ENCODE measurements at regions not wholly inside any gene's neighbourhood (a gene's known extent, or its start where the extent isn't known, plus 50 kb on each side); places are given as distances from the start of the nearest gene placed in this dataset.

DNA sequence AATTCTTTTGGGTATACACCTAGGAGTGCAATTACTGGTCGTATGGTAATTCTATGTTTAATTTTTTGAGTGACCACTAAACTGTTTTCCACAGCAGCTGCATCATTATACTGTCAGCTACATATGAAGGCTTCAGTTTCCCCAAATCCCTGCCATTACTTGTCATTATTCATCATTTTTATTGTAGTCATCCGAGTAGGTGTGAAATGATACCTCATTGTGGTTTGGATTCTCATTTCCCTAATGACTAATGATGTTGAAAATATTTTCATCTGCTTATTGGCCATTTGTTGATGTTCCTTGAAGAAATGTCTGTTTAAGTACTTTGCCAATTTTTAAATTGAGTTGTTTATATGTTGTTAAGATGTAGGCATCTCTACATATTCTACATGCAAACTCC is 633.6 kb upstream of the IMPG1 start:
- no peak overlapping the region for H3K4me3 ChIP-seq (replicated peaks in 1 of 3; ENCODE audit: insufficient read depth in 1 of 3, low read depth in 2 of 3, low read length in 3 of 3)
- BruUV-seq (replicated peaks) = no TSS peak
- ATAC-seq (no peak), FAIRE-seq (no peak), DNase-seq (ENCODE audit: low spot score) (no peak)
- H3K9ac ChIP-seq (ENCODE audit: insufficient read depth, low read depth, low read length) = no peak overlapping the region
- no peak overlapping the region for H3K4me2 ChIP-seq (ENCODE audit: low read depth, low read length)
- no peaks in the 10 kb centered on the region for H3K79me2 ChIP-seq (ENCODE audit: insufficient read depth, low read length)
- intact Hi-C loops (cut with micrococcal nuclease; ENCODE audit: unreplicated experiment) = loop anchor here (5.0 to 10.0 kb wide), 2 partner anchors 59 to 156 kb away; no protein-coding TSS in a partner anchor
- 4% methylated on average over 2 of the region's 2 CpGs for WGBS (ENCODE audit: low lambda C conversion rate)
- H3K27me3 ChIP-seq (ENCODE audit: control insufficient read depth in 1 of 2, insufficient read depth in 2 of 2, low read length in 2 of 2) = no peaks in the 10 kb centered on the region
- no peak overlapping the region for H2AFZ ChIP-seq (ENCODE audit: low read length)
- in situ Hi-C loops (cut with HindIII; ENCODE audit: extremely low pct_ligation_motif_present, low pct_unique_long_range_greater_than_20kb) = no loop called here
- no peak overlapping the region for H3K27ac ChIP-seq (ENCODE audit: extremely low read length, insufficient read depth, low read length)
- H4K20me1 ChIP-seq (ENCODE audit: insufficient read depth, low read length) = no peaks in the 10 kb centered on the region
- no peaks in the 10 kb centered on the region for H3K9me3 ChIP-seq (ENCODE audit: low read length)
- no peaks in the 10 kb centered on the region for H3K4me1 ChIP-seq (ENCODE audit: insufficient read depth, low read length)
- POLR2A ChIA-PET = no interaction called here
- CTCF ChIA-PET (ENCODE audit: low intra/inter-chr PET ratio, low total read pairs) = no interaction called here
- H3K36me3 ChIP-seq (replicated peaks in 1 of 2; ENCODE audit: control insufficient read depth in 1 of 2, insufficient read depth in 2 of 2, low read length in 2 of 2) = no peaks in the 10 kb centered on the region
- TF ChIP-seq AHR (CRISPR knock-in tag; IDR thresholded peaks at IDR 0.05) (no peak), MTA1 (CRISPR knock-in tag; IDR thresholded peaks at IDR 0.05; ENCODE audit: borderline replicate concordance) (no peak), ZEB1 (IDR thresholded peaks at IDR 0.05; ENCODE audit: insufficient replicate concordance, low read depth) (no peak), ELF3 (CRISPR knock-in tag; IDR thresholded peaks at IDR 0.05) (no peak), ZFP91 (CRISPR knock-in tag; IDR thresholded peaks at IDR 0.05; ENCODE audit: borderline replicate concordance) (no peak), RXRA (CRISPR knock-in tag; IDR thresholded peaks at IDR 0.05) (no peak), SMAD3 (CRISPR knock-in tag; IDR thresholded peaks at IDR 0.05) (no peak), ZNF75D (CRISPR knock-in tag; IDR thresholded peaks at IDR 0.05; ENCODE audit: borderline replicate concordance) (no peak), ZNF530 (CRISPR knock-in tag; IDR thresholded peaks at IDR 0.05; ENCODE audit: low read depth) (no peak), GABPA (IDR thresholded peaks at IDR 0.05; ENCODE audit: low read depth, low read length) (no peak), GABPA (CRISPR knock-in tag; IDR thresholded peaks at IDR 0.05; ENCODE audit: low read depth) (no peak), TFDP1 (CRISPR knock-in tag; IDR thresholded peaks at IDR 0.05; ENCODE audit: borderline replicate concordance) (no peak), MED8 (CRISPR knock-in tag; IDR thresholded peaks at IDR 0.05; ENCODE audit: insufficient replicate concordance) (no peak), ZNF574 (CRISPR knock-in tag; IDR thresholded peaks at IDR 0.05) (no peak), PATZ1 (CRISPR knock-in tag; IDR thresholded peaks at IDR 0.05) (no peak), WIZ (CRISPR knock-in tag; IDR thresholded peaks at IDR 0.05) (no peak)
- TF ChIP-seq, protein P1, sequence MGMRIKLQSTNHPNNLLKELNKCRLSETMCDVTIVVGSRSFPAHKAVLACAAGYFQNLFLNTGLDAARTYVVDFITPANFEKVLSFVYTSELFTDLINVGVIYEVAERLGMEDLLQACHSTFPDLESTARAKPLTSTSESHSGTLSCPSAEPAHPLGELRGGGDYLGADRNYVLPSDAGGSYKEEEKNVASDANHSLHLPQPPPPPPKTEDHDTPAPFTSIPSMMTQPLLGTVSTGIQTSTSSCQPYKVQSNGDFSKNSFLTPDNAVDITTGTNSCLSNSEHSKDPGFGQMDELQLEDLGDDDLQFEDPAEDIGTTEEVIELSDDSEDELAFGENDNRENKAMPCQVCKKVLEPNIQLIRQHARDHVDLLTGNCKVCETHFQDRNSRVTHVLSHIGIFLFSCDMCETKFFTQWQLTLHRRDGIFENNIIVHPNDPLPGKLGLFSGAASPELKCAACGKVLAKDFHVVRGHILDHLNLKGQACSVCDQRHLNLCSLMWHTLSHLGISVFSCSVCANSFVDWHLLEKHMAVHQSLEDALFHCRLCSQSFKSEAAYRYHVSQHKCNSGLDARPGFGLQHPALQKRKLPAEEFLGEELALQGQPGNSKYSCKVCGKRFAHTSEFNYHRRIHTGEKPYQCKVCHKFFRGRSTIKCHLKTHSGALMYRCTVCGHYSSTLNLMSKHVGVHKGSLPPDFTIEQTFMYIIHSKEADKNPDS (CRISPR knock-in tag; IDR thresholded peaks at IDR 0.05) = no peak

Measured in HepG2 (cell line).